Transverse colon (tissue), 4 donors: ENCODE measurements at regions not wholly inside any gene's neighbourhood (a gene's known extent, or its start where the extent isn't known, plus 50 kb on each side); places are given as distances from the start of the nearest gene placed in this dataset.

Source experiments
- DNase-seq: peaks from one replicate; pipeline ENCODE4 v3.0.0-alpha.2; 2019
- H3K27ac ChIP-seq, 4 donors: fragments of 200-600 bp; sonication (generic); 2 replicates each; pipeline ENCODE4 v1.5.1; 2016 to 2018; ENCODE audit warnings: inconsistent platforms in 4 of 4
- H3K27me3 ChIP-seq: fragments of 200-600 bp; sonication (generic); 2 replicates; pipeline ENCODE4 v1.5.1; 2017; ENCODE audit warnings: inconsistent platforms
- H3K36me3 ChIP-seq, 4 donors: fragments of 200-600 bp; sonication (generic); 2 replicates each; pipeline ENCODE4 v1.5.1; 2017 to 2019; ENCODE audit warnings: inconsistent platforms in 4 of 4
- H3K4me1 ChIP-seq, 4 donors: fragments of 200-600 bp; sonication (generic); 2 replicates each; pipeline ENCODE4 v1.5.1; 2017 to 2020; ENCODE audit warnings: inconsistent platforms in 4 of 4
- H3K4me3 ChIP-seq, 4 donors: fragments of 200-600 bp; sonication (generic); 1 replicate in 1 of 4; 2 replicates in 3 of 4; pipeline versions ENCODE4 v1.5.1 to v1.6.1; 2017 to 2019; ENCODE audit warnings: inconsistent platforms in 4 of 4
- H3K9me3 ChIP-seq, 2 donors: fragments of 200-600 bp; sonication (generic); 2 replicates each; pipeline ENCODE4 v1.5.1; 2017 to 2019; ENCODE audit warnings: inconsistent platforms in 2 of 2
- CTCF ChIP-seq, 5 experiments: fragments of 200-600 bp in 3 of 5; fragments of 450-650 bp in 2 of 5; sonication (generic) in 3 of 5; IDR thresholded peaks; 1 replicate in 2 of 5; 2 replicates in 3 of 5; pipeline ENCODE4 v1.5.1; 2016 to 2017; ENCODE audit warnings: antibody characterized with exemption in 5 of 5, inconsistent platforms in 3 of 5, mild to moderate bottlenecking in 2 of 5, moderate library complexity in 1 of 5
- EP300 ChIP-seq: sonication (generic); formaldehyde crosslinking; IDR thresholded peaks from one replicate; pipeline ENCODE4 v1.6.1; 2017; ENCODE audit warnings: antibody characterized with exemption, low read depth
- POLR2A ChIP-seq: fragments of 450-650 bp; IDR thresholded peaks from one replicate; pipeline ENCODE4 v1.6.1; 2016; ENCODE audit warnings: antibody characterized with exemption, mild to moderate bottlenecking, moderate library complexity
- POLR2AphosphoS5 ChIP-seq, 3 donors: sonication (generic); formaldehyde crosslinking; IDR thresholded peaks; one replicate each; pipeline ENCODE4 v1.6.1; 2016; ENCODE audit warnings: antibody characterized with exemption in 3 of 3
- WGBS, 2 donors: methylation state at CpG; one replicate each; pipeline ENCODE4 v1.1.5; 2018; ENCODE audit warnings: low coverage in 1 of 2; 5-methylcytosine and 5-hydroxymethylcytosine counted together
- in situ Hi-C, 4 donors: fragments of 200-750 bp; cut with MboI; loops; one replicate each; pipeline versions ENCODE4 v1.15.0 to v1.15.1; 2017; ENCODE audit warnings: low sequenced_read_pairs in 3 of 4, low pct_ligation_motif_present in 1 of 4, low pct_unique_long_range_greater_than_20kb in 1 of 4
- intact Hi-C: fragments of 100-400 bp; cut with DNase I; formaldehyde crosslinking; loops from one replicate; pipeline ENCODE4 v1.15.1; 2023; ENCODE audit warnings: low total_unique reads

GRCh38 chr3:82745544-82745943 is 984.1 kb upstream of the GBE1 start:
- in situ Hi-C loops: no loop called here
- Histone ChIP-seq H3K27me3 (no peaks in the 10 kb centered on the region), H3K4me1 (no peaks in the 10 kb centered on the region), H3K4me3 (no peak overlapping the region), H3K36me3 (no peaks in the 10 kb centered on the region), H3K27ac (no peak overlapping the region), H3K9me3 (no peaks in the 10 kb centered on the region)
- intact Hi-C loops: no loop called here
- WGBS, 2 donors: 31 to 59% methylated on average over 1 of the region's 1 CpG
- TF ChIP-seq POLR2AphosphoS5 (IDR thresholded peaks at IDR 0.05): no peak
- no peak for TF ChIP-seq POLR2A
- no peak for TF ChIP-seq EP300
- TF ChIP-seq CTCF (IDR thresholded peaks at IDR 0.05): no peak
- DNase-seq: no peak

GRCh38 chr3:82743196-82743595 is 981.8 kb upstream of the GBE1 start:
- in situ Hi-C loops (no loop called here), intact Hi-C loops (no loop called here)
- H3K4me3 ChIP-seq: no peak overlapping the region
- H3K36me3 ChIP-seq: no peaks in the 10 kb centered on the region
- WGBS, 2 donors: 90 to 96% methylated on average over 2 to 5 of the region's 5 CpGs
- H3K4me1 ChIP-seq: no peaks in the 10 kb centered on the region
- no peak for DNase-seq
- no peak overlapping the region for H3K27ac ChIP-seq
- no peak for TF ChIP-seq EP300
- no peak for TF ChIP-seq POLR2AphosphoS5 (IDR thresholded peaks at IDR 0.05)
- TF ChIP-seq CTCF (IDR thresholded peaks at IDR 0.05): no peak
- no peak for TF ChIP-seq POLR2A
- no peaks in the 10 kb centered on the region for H3K27me3 ChIP-seq
- H3K9me3 ChIP-seq: no peaks in the 10 kb centered on the region

- H3K4me1 ChIP-seq: no peaks in the 10 kb centered on the region
- H3K27me3 ChIP-seq: no peaks in the 10 kb centered on the region
- H3K9me3 ChIP-seq: no peaks in the 10 kb centered on the region
- no peak overlapping the region for H3K27ac ChIP-seq
- no peak overlapping the region for H3K4me3 ChIP-seq
- WGBS, 2 donors: 83 to 92% methylated on average over 2 of the region's 2 CpGs
- TF ChIP-seq EP300 (no peak), POLR2AphosphoS5 (IDR thresholded peaks at IDR 0.05) (no peak), CTCF (IDR thresholded peaks at IDR 0.05) (no peak), POLR2A (no peak)
- DNase-seq: no peak
- intact Hi-C loops (no loop called here), in situ Hi-C loops (no loop called here)
- H3K36me3 ChIP-seq: no peaks in the 10 kb centered on the region
These were observed 979.9 kb upstream of the GBE1 start for GRCh38 chr3:82741346-82741745.

- intact Hi-C loops (no loop called here), in situ Hi-C loops (no loop called here)
- 82 to 88% methylated on average over 1 of the region's 1 CpG for WGBS, 2 donors
- Histone ChIP-seq H3K27me3 (no peaks in the 10 kb centered on the region), H3K27ac (no peak overlapping the region), H3K9me3 (no peaks in the 10 kb centered on the region), H3K4me1 (no peaks in the 10 kb centered on the region), H3K36me3 (no peaks in the 10 kb centered on the region), H3K4me3 (no peak overlapping the region)
- DNase-seq: no peak
- no peak for TF ChIP-seq POLR2A
- no peak for TF ChIP-seq POLR2AphosphoS5 (IDR thresholded peaks at IDR 0.05)
- no peak for TF ChIP-seq EP300
- TF ChIP-seq CTCF (IDR thresholded peaks at IDR 0.05): no peak
These were observed 977.9 kb upstream of the GBE1 start for GRCh38 chr3:82739390-82739789.
